Astrocyte (in vitro differentiated cells and primary cell): ENCODE measurements at regions not wholly inside any gene's neighbourhood (a gene's known extent, or its start where the extent isn't known, plus 50 kb on each side); places are given as distances from the start of the nearest gene placed in this dataset.
"Not testable (repeated sequence)": the region's sequence is repeated elsewhere in the genome, so short reads cannot be mapped to it uniquely, and the experiment has no call there.

Experiments
- CTCF ChIP-seq: IDR thresholded peaks from 2 replicates; pipeline ENCODE4 v1.5.1; 2011; ENCODE audit warnings: low read depth, mild to moderate bottlenecking, inconsistent platforms, low read length, moderate library complexity; ENCODE audit not compliant: insufficient read depth
- EZH2 ChIP-seq: IDR thresholded peaks from 2 replicates; pipeline ENCODE4 v1.6.1; 2012; ENCODE audit warnings: mild to moderate bottlenecking, low read length, inconsistent platforms; ENCODE audit not compliant: insufficient read depth

- not testable (repeated sequence) for TF ChIP-seq CTCF, EZH2
These were observed 1057.6 kb downstream of the REEP3 start for GRCh38 chr10:64578757-64579156.
